HG03565 (cell line): ENCODE measurements at regions not wholly inside any gene's neighbourhood (a gene's known extent, or its start where the extent isn't known, plus 50 kb on each side); places are given as distances from the start of the nearest gene placed in this dataset.
A peak's percentile ranks its signal among the peaks of the same experiment; 100 is the strongest.

ENCODE experiments used
- ATAC-seq: cut with Tn5 transposase; IDR thresholded peaks from one replicate; pipeline ENCODE4 v1.9.1; 2021; ENCODE audit warnings: mild to moderate bottlenecking, moderate library complexity; ENCODE audit not compliant: unreplicated experiment

DNA sequence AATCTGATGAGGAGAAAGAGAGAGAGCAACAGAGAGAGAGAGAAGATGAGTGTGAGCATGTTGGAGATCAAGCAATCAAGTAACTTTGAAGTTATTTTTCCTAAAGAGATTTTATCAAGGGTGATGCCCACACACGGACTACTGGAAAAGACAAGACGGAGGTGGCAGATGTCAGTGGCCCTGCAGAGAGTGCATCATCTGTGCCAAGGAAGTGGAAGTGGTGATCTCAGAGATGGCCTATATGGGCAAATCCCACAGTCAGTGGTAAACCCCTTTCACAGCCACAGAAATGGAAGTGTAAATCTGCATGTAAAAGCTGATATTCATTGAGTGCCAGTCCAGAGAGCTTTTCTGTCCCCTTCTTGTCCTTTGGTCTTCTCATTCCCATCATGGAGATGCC lies 577.2 kb upstream of the AADAT start:
- ATAC-seq: no peak

DNA sequence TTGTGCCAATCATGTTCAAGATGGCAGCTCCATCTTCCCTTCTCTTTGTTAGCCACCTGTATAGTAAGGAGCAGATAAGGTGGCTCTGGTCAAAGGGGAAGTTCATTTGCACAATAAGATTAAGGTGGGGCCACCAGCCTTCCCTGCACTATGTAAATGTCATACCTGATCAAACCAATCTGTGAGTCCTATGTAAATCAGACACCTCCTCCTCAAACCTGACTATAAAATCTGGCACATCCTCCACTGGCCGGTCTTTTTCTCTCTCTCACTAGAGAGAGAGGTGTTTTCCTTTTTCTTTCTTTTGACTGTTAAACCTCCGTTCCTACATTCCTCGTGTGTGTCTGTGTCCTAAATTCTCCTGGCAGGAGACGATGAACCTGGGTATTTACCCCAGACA lies 572.5 kb upstream of the AADAT start:
- no peak for ATAC-seq

GRCh38 chr4:170657761-170658160 lies 568.0 kb upstream of the AADAT start:
- no peak for ATAC-seq

- no peak for ATAC-seq
These were observed 566.8 kb upstream of the AADAT start for GRCh38 chr4:170656506-170656905.

DNA sequence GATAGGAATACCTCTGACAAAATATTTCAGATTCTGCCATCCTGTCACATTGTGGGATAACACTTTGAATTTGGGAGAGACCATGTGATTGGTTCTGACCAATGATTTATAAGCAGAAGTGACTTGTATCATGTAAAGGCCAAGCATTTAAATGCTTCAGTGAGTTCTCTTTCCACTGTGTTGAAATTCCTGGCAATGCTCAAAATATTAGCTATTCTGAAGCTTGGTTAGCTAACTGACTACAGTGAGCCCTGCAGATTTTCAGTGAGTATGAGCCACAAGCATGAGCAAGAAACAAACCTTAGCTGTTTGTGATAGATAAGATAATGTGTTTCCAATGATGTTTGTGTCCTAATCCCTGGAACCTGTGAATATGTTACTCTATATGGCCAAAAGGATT lies 562.8 kb upstream of the AADAT start:
- no peak for ATAC-seq

DNA sequence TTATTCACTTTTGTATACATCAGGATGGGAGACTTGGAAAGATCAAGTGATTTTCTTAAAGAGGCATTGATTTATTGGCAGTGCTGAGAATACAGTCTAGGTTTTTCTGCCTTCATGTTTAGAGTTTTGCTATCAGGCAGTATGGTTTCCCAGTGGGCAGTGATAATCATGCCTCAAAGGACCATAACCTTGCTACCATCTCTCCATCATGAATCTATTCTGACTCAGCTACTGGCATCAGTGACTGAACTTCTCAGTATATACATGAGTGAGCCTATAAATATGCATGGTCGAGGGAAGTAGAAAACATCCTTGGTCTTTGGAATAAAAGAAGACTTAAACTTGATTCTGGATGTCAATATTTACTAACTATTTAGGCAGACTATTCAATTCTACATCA lies 562.0 kb upstream of the AADAT start:
- no peak for ATAC-seq

- ATAC-seq: no peak
These were observed 537.7 kb upstream of the AADAT start for GRCh38 chr4:170627418-170627817.

- no peak for ATAC-seq
These were observed 534.1 kb upstream of the AADAT start for GRCh38 chr4:170623899-170624298.

DNA sequence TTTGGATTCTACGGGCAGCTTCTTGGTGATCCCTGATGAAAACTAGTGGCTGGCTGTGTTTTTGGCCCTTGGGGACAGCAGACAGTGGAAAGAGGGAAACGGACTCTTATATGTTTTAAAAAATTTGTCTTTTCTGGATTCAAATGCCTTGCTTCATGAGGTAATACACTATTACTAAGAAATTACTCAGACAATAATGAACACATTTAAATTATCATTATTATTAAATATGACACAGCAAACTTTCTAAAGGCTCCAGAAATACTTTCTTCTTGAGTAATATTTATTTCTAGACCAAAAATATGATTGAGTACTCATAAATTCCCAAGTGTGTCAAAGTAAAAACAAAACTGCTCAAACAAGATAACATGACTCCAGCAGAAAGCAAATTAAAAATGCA lies 520.7 kb upstream of the AADAT start:
- no peak for ATAC-seq

DNA sequence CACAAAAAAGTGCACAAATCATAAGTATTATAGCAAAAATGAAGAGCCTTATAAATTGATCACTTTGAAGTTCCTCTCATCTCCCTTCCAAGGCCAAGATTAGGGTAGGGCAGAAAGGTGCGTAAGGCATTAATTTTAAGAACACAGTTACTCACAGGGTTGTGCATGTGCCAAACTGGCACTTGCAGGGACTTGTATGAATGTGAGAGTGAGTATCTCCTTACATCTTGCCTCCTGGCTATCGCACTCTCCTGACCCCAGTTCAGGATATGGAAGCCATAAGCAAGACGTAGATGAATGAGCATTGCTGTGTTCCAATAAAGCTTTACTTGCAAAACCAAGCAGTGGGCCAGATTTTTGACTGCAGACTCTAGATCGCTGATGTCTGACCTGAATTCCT lies 510.1 kb upstream of the AADAT start:
- no peak for ATAC-seq

GRCh38 chr4:170591076-170591475 lies 501.3 kb upstream of the AADAT start:
- no peak for ATAC-seq

GRCh38 chr4:170589597-170590191 lies 499.9 kb upstream of the AADAT start:
- ATAC-seq: peak; percentile 98

DNA sequence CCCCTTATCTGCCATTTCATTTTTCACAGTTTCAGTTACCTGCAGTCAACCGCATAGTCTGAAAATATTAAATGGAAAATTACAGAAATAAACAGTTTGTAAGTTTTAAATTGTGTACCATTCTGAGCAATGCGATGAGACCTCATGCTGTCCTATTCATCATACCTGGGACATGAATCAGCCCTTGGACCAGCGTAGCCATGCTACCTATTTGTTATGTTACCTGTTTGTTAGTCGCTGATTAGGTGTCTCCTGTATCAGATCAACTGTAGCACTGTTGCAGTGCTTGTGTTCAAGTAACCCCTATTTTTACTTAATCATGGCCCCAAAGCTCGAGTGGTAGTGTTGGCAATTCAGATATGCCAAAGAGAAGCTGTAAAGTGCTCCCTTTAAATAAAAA lies 492.2 kb upstream of the AADAT start:
- ATAC-seq: no peak

DNA sequence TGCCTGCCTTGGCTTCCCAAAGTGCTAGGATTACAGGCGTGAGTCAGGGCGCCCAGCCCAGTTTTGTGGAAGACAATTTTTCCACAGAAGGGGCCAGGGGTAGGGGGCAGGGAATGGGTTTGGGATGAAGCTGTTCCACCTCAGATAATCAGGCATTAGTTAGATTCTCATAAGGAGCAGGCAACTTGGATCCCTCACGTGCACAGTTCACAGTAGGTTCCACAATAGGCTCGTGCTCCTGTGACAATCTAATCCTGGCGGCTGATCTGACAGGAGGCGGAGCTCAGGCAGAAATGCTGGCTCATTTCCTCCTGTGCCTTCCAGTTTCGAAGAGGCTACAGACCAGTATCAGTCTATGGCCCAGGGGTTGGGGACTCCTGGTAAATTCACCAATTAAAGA lies 491.6 kb upstream of the AADAT start:
- no peak for ATAC-seq

- ATAC-seq: no peak
These were observed 490.9 kb upstream of the AADAT start for GRCh38 chr4:170580651-170581050.

DNA sequence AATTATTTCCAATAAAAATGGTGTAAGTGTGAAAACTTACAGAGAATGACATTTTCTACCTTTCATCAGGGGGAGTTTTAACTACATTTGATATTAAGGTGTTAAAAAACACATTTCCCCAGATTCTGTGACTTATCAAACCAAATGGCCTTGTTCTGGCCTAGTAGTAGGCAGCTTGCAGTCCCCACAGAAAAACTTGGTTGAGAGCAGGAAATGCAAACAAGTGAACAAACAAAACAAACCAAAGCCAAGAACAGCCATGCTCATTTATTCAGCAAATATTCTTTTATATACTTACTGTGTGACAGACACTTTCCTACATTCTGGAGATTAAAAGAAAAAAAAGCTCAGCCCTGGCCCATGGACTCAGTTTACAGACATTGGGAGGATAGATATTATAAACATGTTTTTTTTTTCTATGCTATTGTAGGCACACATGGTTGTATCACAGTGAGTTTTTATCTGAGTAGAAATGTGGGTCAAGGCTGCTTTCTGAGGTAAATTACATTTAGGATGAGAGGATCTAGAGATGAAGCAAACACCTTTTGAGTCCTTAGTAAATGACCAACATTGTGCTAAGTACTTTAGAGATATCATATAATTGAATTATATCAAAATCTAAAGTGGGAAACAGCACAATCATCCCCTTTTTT lies 449.2 kb upstream of the AADAT start:
- no peak for ATAC-seq

GRCh38 chr4:170529748-170530722 lies 440.3 kb upstream of the AADAT start:
- ATAC-seq: no peak

DNA sequence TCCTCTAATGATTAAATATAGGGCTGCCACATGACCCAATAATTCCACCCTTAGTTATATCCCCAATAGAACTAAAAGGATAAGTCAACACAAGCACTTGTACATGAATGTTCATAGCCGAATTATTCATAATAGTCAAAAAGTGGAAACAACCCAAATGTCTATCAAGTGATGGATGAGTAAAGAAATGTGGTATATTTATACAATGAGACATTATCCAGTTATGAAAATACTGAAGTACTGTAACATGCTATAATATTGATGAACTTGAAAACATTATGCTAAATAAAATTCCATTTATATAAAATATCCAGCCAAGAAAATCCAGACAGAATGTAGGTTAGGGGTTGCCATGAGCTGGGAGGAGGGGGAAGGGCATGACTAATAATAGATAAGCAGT lies 436.7 kb upstream of the AADAT start:
- ATAC-seq: no peak

DNA sequence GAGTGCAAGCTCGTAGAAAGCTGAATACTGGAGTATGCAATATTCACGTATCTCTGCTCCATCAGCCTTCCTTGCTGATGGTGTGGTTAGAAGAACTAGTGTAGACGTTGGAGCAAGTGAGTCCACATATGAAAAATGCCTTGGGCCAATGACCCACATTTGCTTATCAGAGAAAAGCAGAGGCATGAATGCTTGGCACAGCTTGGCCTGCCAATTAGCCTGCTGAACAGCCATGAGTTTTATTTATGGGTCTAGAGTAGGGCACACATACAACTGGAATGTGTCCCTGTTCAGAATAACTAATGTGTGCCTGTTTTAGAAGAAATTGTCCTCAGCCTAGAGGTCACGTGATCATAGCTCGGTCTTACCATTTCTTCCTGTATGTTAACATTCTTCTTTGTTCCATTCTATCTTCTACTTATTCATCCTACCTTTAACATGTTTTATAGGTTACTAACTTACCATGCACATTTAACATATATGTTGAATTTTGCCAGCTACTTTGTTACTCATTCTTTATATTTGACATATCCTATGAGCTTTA lies 432.7 kb upstream of the AADAT start:
- ATAC-seq: no peak

- ATAC-seq: no peak
These were observed 407.9 kb upstream of the AADAT start for GRCh38 chr4:170497689-170498088.

DNA sequence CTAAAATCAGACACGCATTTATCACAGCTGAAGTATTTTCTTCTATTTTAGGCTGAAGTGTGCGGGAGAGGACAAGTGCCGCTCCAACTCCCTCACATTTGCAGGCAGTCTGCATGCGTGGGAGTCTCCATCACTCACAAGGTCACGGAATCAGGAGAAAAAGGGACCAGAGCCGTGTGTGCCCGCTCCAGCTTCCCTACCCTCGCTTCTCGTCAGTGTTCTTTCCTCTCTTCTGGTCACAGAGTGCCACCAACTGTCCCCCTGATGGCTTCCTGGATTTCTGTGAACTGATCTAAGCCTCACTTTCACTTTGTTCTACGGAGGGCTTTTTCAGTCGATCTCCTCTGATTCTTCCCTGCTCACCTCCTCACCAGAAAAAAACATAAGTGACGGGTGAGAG lies 407.4 kb upstream of the AADAT start:
- ATAC-seq: peak; percentile 85

- ATAC-seq: no peak
These were observed 402.2 kb upstream of the AADAT start for GRCh38 chr4:170491981-170492380.
